GM21619 (cell line): ENCODE measurements at regions not wholly inside any gene's neighbourhood (a gene's known extent, or its start where the extent isn't known, plus 50 kb on each side); places are given as distances from the start of the nearest gene placed in this dataset.
"Not testable (repeated sequence)": the region's sequence is repeated elsewhere in the genome, so short reads cannot be mapped to it uniquely, and the experiment has no call there.

Experiments
- ATAC-seq: cut with Tn5 transposase; IDR thresholded peaks from one replicate; pipeline ENCODE4 v1.9.1; 2021; ENCODE audit not compliant: unreplicated experiment

- no peak for ATAC-seq
These were observed 163.7 kb upstream of the KIF2A start for GRCh38 chr5:62142351-62142750.

- no peak for ATAC-seq
These were observed 162.5 kb upstream of the KIF2A start for GRCh38 chr5:62143268-62144229.

DNA sequence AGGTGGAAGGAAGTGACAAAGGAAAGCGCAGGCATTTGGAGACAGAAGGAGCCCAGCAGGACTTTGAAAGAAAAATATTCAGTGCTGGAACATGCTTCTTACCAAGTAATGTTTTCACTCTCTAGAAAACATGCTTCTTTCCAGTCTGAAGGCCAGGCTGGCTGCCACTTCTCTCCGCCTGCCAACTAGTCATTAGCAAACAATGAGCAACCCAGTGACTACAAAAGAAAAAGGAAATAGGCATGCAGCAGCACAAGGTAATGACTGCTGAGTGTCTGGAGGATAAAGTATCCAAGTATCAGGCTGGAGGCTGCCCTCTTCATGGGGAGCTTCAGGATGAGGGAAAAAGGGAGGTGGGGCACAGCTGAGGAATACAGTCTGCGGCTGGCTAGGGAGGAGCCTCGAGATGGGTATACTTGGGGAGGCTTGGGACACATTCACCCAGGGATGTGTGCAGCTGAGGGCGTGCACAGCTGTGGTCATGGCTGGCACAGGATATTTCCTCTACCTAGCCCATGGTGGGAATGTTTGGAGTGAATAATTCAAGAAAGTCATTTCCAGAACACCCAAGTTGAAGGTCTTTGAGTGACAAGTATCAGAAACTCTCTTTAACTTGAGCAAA lies 161.5 kb upstream of the KIF2A start:
- no peak for ATAC-seq

- no peak for ATAC-seq
These were observed 156.1 kb upstream of the KIF2A start for GRCh38 chr5:62149879-62150278.

- ATAC-seq = no peak
These were observed 153.5 kb upstream of the KIF2A start for GRCh38 chr5:62152394-62153087.

DNA sequence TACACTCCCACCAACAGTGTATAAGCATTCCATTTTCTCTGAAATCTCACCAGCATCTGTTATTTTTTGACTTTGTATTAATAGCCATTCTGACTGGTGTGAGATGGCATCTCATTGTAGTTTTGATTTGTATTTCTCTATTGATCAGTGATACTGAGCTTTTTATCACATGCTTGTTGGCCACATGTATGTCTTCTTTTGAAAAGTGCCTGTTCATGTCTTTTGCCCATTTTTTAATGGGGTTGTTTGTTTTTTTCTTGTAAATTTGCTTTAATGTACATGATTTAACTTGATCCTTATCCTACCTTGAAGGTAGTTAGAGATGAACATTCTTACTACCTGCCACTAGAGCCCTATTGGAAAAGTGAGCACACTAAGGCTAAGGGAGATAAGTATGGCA lies 151.2 kb upstream of the KIF2A start:
- ATAC-seq = no peak

GRCh38 chr5:62155988-62156387 lies 150.0 kb upstream of the KIF2A start:
- no peak for ATAC-seq

DNA sequence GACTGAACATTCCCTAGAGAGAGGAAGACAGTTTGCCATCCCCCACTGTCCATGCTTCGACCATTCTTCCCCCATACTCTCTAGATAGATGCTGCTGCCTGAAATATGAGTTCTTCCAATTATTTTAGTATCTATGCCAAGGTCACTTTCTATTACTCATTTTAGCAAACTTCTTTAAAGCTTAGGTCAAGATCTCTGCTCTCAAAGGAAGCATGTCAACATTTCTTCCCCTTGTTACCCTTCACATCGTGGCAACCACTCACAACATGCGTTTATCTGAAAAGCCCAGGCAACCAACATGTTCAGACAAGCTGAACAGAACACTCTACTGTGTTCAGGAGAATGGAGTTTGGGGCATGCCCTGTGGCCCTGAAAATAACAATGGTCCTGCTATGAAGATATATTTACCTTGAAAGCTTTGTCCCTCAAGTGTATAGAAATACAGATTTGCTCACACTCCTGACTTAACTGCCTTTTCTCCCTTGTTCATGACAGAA lies 138.4 kb upstream of the KIF2A start:
- ATAC-seq = no peak

- no peak for ATAC-seq
These were observed 137.3 kb upstream of the KIF2A start for GRCh38 chr5:62168506-62169281.

GRCh38 chr5:62178258-62178657 lies 127.7 kb upstream of the KIF2A start:
- ATAC-seq = no peak

GRCh38 chr5:62182802-62183201 lies 123.2 kb upstream of the KIF2A start:
- ATAC-seq = no peak

DNA sequence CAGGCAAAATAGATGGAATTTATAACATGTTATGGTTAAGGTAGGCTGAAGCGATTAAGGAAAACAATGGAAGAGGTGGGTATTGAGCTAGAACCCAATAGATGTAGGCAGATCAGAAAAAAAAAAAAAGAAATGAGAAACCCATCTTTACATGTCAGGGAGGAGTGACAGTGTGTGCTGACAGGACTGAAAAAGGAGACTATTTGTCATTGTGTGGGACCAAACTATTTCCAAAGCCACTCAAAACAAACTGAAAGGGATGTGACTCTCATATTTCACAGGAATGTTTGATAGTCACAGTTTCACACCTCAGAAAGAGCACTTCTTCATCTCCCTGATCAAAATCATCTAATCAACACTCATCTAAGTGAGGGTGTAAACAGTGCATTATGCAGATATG lies 122.3 kb upstream of the KIF2A start:
- ATAC-seq = no peak

DNA sequence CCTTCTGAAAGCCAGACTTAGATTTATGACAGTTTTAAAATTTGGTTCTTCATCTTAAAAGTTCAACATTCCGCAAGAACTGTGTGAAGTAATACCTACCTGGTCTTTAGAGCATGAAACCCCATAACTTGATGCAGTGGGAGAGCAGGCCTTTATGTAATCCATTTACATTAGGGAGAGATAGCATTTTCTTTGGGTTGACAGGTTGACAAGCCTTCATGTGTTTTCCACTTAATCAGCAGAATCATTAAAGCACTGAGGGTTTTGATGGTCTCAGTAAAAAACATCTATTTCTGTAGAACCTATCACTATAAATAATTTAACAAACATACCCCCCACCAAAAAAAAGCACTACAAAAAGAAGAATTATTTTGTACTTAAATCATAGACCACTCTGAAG lies 121.6 kb upstream of the KIF2A start:
- no peak for ATAC-seq

GRCh38 chr5:62190173-62190572 lies 115.8 kb upstream of the KIF2A start:
- ATAC-seq = no peak

GRCh38 chr5:62190931-62191330 lies 115.1 kb upstream of the KIF2A start:
- no peak for ATAC-seq

DNA sequence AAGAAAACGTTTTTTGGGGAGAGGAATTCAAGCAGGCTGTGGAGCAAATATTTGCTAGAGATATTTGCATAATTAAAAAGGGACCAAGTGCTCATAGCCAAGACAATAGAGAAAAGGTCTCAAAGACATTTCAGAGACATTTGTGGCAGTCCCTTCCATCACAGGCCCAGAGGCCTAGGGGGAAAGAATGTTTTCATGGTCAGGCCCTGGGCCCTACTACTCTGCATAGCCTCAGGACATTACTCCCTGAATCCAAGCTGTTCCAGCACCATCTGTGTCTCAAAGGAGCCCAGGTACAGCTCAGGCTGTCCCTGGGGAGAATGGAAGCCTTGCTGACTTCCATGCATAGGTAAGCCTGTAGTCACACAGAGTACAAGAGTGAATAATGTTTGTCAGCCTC lies 113.0 kb upstream of the KIF2A start:
- no peak for ATAC-seq

GRCh38 chr5:62196532-62196931 lies 109.5 kb upstream of the KIF2A start:
- not testable (repeated sequence) for ATAC-seq

DNA sequence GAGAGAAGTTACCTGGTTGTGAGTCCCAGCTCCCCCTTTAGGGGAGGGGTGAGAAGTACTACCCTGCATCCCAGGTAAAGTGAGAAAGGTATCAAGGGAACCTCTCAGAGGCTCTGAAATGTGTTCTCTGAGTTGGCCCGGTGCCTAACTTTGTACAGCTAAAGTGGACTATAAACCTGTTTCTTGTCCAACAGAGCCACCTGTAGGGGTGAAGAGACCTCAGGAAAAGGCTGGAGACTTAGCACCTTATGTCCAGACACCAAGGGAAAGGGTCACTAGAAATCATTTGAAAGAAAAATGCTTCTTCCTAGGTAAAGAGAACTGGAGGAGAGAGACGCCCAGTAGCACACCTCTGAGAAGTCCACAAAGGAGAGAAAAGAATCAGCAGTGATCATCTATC lies 108.3 kb upstream of the KIF2A start:
- ATAC-seq = no peak

DNA sequence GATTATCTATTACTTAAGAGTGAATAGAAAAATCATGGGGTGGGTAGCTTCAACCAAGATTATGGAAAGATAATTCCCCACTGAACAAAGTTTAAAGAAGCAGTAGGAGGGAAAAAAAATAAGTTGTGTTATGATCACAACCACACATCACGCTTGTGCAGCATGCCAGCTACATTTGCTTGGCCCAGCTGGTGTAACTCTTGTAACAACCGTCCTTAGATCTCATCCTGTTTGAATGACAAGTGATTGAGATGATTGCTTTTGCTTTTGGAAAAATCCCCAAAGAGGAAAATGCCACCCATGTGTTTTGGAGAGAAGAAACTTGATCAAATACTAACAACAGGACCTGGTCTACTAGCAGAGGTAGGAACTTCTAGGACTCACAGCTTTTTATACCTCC lies 107.6 kb upstream of the KIF2A start:
- no peak for ATAC-seq

- no peak for ATAC-seq
These were observed 106.0 kb upstream of the KIF2A start for GRCh38 chr5:62199792-62200716.
